ENCODE measurements at regions not wholly inside any gene's neighbourhood (a gene's known extent, or its start where the extent isn't known, plus 50 kb on each side); places are given as distances from the start of the nearest gene placed in this dataset.

- intact Hi-C loops (cut with DNase I; ENCODE audit: low total_unique reads) (no loop called here), in situ Hi-C loops (cut with MboI; ENCODE audit: low pct_ligation_motif_present in 1 of 4, low pct_unique_long_range_greater_than_20kb in 1 of 4, low sequenced_read_pairs in 3 of 4) (loop anchor here in 1 of 4 donors (25.0 kb wide), 1 partner anchor 342 kb away; no protein-coding TSS in a partner anchor)
- Histone ChIP-seq H3K36me3 (no peaks in the 10 kb centered on the region), H3K9me3 (no peaks in the 10 kb centered on the region), H3K27ac (no peak overlapping the region), H3K4me3 (no peak overlapping the region), H3K4me1 (no peaks in the 10 kb centered on the region), H3K27me3 (no peaks in the 10 kb centered on the region)
- TF ChIP-seq CTCF (IDR thresholded peaks at IDR 0.05), result no peak
- TF ChIP-seq POLR2AphosphoS5 (IDR thresholded peaks at IDR 0.05), result no peak
- TF ChIP-seq POLR2A (IDR thresholded peaks at IDR 0.05), result no peak
- TF ChIP-seq EP300 (IDR thresholded peaks at IDR 0.05; ENCODE audit: low read depth), result no peak
- WGBS, 2 donors (ENCODE audit: low coverage in 1 of 2), result 32 to 44% methylated on average over 3 of the region's 3 CpGs
- no peak for DNase-seq
These were observed 94.9 kb upstream of the TECRL start for GRCh38 chr4:64503945-64504675.

GRCh38 chr4:64503416-64503815 is 94.2 kb upstream of the TECRL start:
- Histone ChIP-seq H3K27me3 (no peaks in the 10 kb centered on the region), H3K4me1 (no peaks in the 10 kb centered on the region), H3K36me3 (no peaks in the 10 kb centered on the region), H3K4me3 (no peak overlapping the region), H3K27ac (no peak overlapping the region), H3K9me3 (no peaks in the 10 kb centered on the region)
- DNase-seq, result no peak
- 94 to 96% methylated on average over 2 of the region's 2 CpGs for WGBS, 2 donors (ENCODE audit: low coverage in 1 of 2)
- in situ Hi-C loops (cut with MboI; ENCODE audit: low pct_ligation_motif_present in 1 of 4, low pct_unique_long_range_greater_than_20kb in 1 of 4, low sequenced_read_pairs in 3 of 4), result loop anchor here in 1 of 4 donors (25.0 kb wide), 1 partner anchor 341 kb away; no protein-coding TSS in a partner anchor
- intact Hi-C loops (cut with DNase I; ENCODE audit: low total_unique reads), result no loop called here
- no peak for TF ChIP-seq CTCF (IDR thresholded peaks at IDR 0.05)
- TF ChIP-seq POLR2A (IDR thresholded peaks at IDR 0.05), result no peak
- TF ChIP-seq POLR2AphosphoS5 (IDR thresholded peaks at IDR 0.05), result no peak
- no peak for TF ChIP-seq EP300 (IDR thresholded peaks at IDR 0.05; ENCODE audit: low read depth)

GRCh38 chr4:64497491-64497890 is 88.2 kb upstream of the TECRL start:
- H3K4me1 ChIP-seq, result no peaks in the 10 kb centered on the region
- H3K27ac ChIP-seq, result no peak overlapping the region
- H3K36me3 ChIP-seq, result no peaks in the 10 kb centered on the region
- TF ChIP-seq EP300 (IDR thresholded peaks at IDR 0.05; ENCODE audit: low read depth) (no peak), CTCF (IDR thresholded peaks at IDR 0.05) (no peak), POLR2A (IDR thresholded peaks at IDR 0.05) (no peak), POLR2AphosphoS5 (IDR thresholded peaks at IDR 0.05) (no peak)
- H3K27me3 ChIP-seq, result no peaks in the 10 kb centered on the region
- in situ Hi-C loops (cut with MboI; ENCODE audit: low pct_ligation_motif_present in 1 of 4, low pct_unique_long_range_greater_than_20kb in 1 of 4, low sequenced_read_pairs in 3 of 4) (no loop called here), intact Hi-C loops (cut with DNase I; ENCODE audit: low total_unique reads) (no loop called here)
- H3K9me3 ChIP-seq, result no peaks in the 10 kb centered on the region
- no peak overlapping the region for H3K4me3 ChIP-seq
- no peak for DNase-seq
- WGBS, 2 donors (ENCODE audit: low coverage in 1 of 2), result 14 to 37% methylated on average over 1 of the region's 1 CpG

- in situ Hi-C loops (cut with MboI; ENCODE audit: low pct_ligation_motif_present in 1 of 4, low pct_unique_long_range_greater_than_20kb in 1 of 4, low sequenced_read_pairs in 3 of 4), result no loop called here
- WGBS, 2 donors (ENCODE audit: low coverage in 1 of 2), result 64% methylated on average over 1 of the region's 1 CpG; no CpG with 5 or more reads in 1 of the 2 donors
- intact Hi-C loops (cut with DNase I; ENCODE audit: low total_unique reads), result no loop called here
- no peaks in the 10 kb centered on the region for H3K27me3 ChIP-seq
- H3K4me1 ChIP-seq, result no peaks in the 10 kb centered on the region
- H3K9me3 ChIP-seq, result no peaks in the 10 kb centered on the region
- TF ChIP-seq POLR2AphosphoS5 (IDR thresholded peaks at IDR 0.05) (no peak), CTCF (IDR thresholded peaks at IDR 0.05) (no peak), POLR2A (IDR thresholded peaks at IDR 0.05) (no peak), EP300 (IDR thresholded peaks at IDR 0.05; ENCODE audit: low read depth) (no peak)
- H3K27ac ChIP-seq, result no peak overlapping the region
- H3K36me3 ChIP-seq, result no peaks in the 10 kb centered on the region
- no peak for DNase-seq
- no peak overlapping the region for H3K4me3 ChIP-seq
These were observed 86.7 kb upstream of the TECRL start for GRCh38 chr4:64495946-64496345.

Measured in transverse colon (tissue), 4 donors.